NCI-H128 (cell line): ENCODE measurements at regions not wholly inside any gene's neighbourhood (a gene's known extent, or its start where the extent isn't known, plus 50 kb on each side); places are given as distances from the start of the nearest gene placed in this dataset.

ENCODE experiments used
- DNase-seq: peaks from one replicate; lab custom pipeline; 2025; ENCODE audit not compliant: unreplicated experiment; lab: John Stamatoyannopoulos, UW

DNA sequence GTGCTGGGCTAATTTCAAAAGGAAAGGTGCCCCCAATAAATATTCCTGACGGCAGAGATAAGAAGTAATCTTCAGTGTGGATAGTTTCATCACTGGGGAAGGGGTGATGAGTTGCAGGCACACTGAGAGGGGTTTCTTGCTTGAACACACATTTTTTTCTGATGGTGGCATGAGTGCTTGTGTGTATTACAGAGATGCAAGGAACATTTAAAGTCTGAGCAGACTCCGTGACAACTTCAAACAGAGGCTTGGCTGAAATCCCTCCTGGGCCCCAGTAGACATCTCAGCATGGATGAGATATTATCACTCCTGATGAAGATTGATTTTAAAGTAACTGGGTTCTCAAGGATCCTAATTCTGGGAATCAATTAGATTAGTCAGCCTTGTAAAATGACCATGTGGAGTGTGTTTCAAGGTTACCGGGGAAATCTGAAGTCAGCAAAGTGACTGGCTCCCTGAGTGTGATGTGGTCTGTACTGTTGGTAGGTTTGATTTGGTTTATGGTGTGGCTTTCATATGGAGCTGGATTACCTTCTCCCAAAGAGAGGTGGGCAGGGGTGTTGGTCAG is 435.8 kb upstream of the EEF2KMT start:
- DNase-seq, result no peak

DNA sequence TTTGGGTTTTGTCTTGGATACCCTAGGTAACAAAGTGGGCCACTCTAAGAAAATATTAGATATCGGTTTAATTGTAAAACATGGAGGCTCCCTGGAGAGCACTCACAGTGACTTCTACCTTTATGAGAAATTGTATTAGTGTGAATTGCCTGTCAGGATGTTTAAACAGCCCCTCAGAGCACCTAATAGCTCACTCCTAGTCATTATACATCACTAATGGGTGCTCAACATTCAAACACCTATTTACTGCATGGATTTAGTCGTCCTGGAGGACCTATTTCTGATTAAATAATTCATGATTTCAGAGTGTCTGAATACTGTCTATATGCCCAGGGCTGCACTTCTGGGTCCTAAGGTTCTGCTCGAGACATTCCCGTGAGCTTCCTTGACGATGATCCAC is 430.2 kb upstream of the EEF2KMT start:
- DNase-seq, result no peak

- no peak for DNase-seq
Observed at GRCh38 chr16:5526826-5527225, 429.2 kb upstream of the EEF2KMT start.

DNA sequence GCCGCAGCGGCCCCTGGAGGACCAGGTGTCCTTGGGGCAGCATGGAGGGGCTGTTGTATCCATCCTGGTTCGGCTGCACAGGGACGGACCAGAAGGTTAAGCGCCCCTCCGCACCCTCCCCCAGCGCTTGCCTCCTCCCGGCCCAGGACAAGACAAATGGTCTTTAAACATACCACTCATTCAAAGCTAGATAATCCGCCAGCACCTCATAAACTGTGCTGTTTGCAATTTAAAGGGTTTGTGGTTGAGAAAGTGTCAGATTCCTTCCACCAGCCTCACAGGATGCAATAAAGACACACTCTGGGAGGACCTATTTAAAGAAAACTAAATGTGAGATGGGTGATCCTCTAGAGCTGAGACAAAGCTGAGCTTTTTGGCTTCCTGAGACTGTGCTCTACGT is 426.2 kb upstream of the EEF2KMT start:
- DNase-seq, result no peak

- no peak for DNase-seq
Observed at GRCh38 chr16:5516115-5516514, 418.5 kb upstream of the EEF2KMT start.

- no peak for DNase-seq
Observed at GRCh38 chr16:5512014-5512413, 414.4 kb upstream of the EEF2KMT start.

GRCh38 chr16:5510819-5511370 is 413.3 kb upstream of the EEF2KMT start:
- DNase-seq, result no peak

DNA sequence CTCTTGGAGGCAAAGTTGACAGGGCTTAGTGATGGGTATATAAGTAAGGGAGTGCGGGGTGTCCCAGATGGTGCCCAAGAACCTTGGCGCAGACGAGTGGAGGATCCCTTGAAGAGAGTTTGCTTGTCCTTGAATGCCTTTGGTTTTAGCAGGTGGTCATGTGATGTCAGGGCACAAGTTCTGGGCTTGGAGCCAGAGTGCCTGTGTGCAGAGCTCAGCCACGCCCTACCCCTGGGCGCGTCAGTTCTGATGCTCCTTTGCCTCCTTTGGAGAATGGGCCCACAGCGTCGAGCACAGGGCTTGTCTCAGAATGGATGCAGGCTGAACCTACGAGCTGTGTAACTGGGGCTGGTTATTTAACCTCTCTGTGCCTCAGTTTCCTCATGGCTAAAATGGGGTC is 412.2 kb upstream of the EEF2KMT start:
- no peak for DNase-seq

DNA sequence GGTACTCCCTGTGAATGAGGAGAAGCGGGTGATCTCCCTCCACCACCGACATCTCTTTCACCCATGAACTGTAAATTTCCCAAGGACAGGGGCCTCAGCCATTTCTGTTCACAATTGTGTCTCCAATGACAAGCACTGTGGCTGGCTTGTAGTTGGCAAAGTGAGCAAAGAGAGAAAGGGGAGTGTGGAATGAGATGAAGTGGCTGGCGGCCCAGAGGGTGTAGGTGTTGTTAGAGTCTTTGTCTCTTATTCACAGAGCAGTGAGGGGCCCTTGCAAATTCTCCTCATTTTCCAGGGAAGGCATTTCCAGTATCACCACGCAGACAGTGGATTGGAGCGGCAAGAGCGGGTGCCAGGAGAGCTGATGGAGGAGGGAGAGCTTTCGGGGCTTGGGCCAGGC is 411.7 kb upstream of the EEF2KMT start:
- DNase-seq, result no peak

GRCh38 chr16:5508371-5508770 is 410.8 kb upstream of the EEF2KMT start:
- no peak for DNase-seq

DNA sequence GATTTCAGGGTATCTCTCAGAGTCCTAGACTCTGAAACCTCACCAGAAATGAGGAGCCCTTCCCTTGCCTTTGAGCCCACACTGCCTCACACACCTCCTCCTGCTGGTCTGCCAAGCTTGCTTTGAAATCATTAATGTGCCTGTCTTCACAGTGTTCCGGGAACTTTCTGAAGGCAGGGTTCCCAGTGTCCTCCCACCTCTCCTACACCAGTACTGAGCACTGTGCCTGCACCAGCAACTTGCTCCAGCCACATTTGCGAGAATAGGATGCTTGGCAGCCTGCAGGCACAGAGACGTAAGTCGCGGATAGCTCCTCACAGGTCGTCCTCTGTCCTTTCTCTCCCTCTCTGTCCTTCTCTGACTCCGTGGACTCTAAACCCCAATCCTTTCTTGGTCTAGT is 408.4 kb upstream of the EEF2KMT start:
- no peak for DNase-seq

DNA sequence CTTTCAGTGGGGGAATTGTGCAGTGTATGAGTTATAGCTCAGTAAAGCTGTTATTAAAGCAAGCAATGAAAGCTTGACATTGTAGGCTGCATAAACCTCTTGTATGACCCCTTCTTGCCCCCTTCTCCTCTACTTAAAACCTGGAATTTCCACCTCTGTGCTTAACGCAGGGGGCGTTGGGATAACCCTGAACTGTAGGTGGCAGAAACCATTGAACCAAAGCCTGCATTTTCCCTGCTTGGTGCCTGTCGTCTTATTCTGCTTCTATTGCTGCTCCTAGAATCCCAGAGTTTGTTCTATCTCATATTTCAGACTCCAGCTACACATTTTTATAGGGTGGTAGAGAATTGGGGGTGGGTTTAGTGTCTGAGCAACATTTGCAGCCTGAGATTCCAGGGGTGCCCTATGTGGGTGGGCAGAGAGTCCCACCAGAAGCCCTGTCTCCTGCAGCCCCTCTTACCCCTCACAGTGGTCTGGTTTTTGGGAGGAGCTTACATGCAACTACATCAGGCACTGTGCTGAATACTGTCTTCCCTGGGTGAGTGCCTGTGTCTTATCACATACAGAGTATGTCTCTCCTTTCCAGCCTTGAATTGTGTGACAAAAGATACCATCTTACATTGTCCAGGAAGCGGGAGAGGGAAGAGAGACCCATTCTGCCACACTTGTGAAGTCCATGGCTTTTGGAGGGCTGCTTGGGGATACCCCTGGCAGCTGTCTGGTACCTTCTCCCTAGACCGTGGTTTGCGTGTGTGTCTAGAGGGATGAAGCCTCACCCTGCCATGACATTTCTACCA is 407.7 kb upstream of the EEF2KMT start:
- no peak for DNase-seq

- DNase-seq, result no peak
Observed at GRCh38 chr16:5504064-5504781, 406.6 kb upstream of the EEF2KMT start.

DNA sequence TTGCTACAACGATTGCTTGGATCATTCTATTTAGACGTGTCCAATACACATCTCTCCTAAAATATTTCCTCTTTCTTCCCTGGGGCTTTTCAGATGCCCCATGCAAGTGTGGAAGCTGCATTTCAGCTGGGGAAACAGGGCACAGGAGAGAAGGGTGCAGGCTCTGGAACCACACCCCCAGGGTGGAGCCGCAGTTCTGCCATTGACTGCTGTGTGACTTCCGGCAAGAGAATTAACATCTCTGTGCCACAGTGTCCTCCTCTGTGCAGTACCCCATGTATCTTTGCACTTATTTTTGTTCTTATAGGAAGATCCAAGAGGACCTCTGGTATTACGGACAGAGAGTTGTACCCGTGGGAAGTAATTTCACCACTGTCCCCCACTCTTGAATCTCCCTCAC is 405.3 kb upstream of the EEF2KMT start:
- no peak for DNase-seq

DNA sequence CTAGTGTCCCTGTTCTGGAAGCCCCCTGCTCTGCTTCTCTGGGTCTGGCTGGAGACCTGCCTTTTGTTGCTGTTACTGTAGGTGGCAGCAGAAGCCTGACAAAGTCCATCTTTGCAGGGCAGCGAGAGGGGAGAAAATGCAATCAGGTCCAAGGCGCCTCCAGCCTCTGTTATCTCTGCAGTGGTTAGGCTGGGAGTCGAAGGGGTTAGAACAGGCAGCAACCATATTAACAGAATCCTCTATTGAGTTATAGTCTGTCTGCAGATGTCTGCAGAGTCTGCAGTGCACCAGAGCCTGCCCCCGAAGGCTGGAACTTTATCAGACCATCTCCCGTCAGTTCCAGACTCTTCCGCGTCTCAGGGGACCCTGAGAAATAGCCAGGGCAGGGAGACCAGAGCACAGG is 404.9 kb upstream of the EEF2KMT start:
- DNase-seq, result no peak

DNA sequence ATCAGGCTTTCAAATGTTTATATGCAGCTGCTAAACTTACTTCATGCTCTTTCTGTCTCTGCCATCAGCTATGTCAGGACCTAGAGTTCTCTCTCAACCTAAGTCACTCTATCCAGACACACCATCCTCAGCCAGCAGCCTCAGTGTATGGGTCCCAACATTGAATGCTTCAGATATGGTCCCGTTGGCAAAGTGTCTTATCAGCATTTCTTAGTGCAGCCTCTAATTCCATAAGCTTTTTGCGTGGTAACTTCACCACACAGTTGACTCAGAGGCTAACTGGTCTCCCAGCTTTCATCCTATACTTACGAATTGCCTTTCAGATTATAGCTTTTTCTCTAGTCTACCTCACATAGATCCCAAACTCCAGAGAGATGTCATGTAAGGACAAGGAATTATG is 402.9 kb upstream of the EEF2KMT start:
- DNase-seq, result no peak

GRCh38 chr16:5498562-5498961 is 401.0 kb upstream of the EEF2KMT start:
- DNase-seq, result no peak

- no peak for DNase-seq
Observed at GRCh38 chr16:5496013-5496412, 398.4 kb upstream of the EEF2KMT start.

- DNase-seq, result no peak
Observed at GRCh38 chr16:5490499-5490898, 392.9 kb upstream of the EEF2KMT start.

GRCh38 chr16:5488581-5488980 is 391.0 kb upstream of the EEF2KMT start:
- DNase-seq, result no peak

DNA sequence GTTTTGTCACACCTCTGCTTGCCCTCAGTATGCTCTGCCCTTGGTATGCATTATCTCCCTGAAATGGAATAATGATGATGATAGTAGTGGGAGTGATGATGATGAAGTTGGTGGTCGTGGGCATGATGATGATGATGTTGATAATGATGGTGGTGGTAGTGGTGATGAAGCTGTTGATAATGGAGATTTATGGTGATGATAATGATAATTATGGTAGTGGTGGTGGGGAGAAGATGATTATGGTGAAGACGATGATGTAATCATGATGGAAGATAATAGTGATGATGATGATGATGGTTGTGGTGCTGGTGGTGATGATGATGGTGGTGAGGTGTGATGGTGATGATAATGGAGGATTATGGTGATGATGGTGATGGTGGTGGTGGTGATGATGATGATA is 390.1 kb upstream of the EEF2KMT start:
- DNase-seq, result no peak

- DNase-seq, result no peak
Observed at GRCh38 chr16:5482256-5482655, 384.7 kb upstream of the EEF2KMT start.
